Karpas-422 (cell line): ENCODE measurements at regions not wholly inside any gene's neighbourhood (a gene's known extent, or its start where the extent isn't known, plus 50 kb on each side); places are given as distances from the start of the nearest gene placed in this dataset.
"Not testable (repeated sequence)": the region's sequence is repeated elsewhere in the genome, so short reads cannot be mapped to it uniquely, and the experiment has no call there.

Experiments
- DNase-seq: peaks from one replicate; pipeline ENCODE4 v3.0.0-alpha.2; 2015
- H2AFZ ChIP-seq: fragments of 200-600 bp; sonication (generic); 2 replicates; pipeline ENCODE4 v1.6.1; 2014; ENCODE audit warnings: antibody characterized with exemption, low read length, mixed read lengths
- H3K27ac ChIP-seq: fragments of 200-600 bp; sonication (generic); 2 replicates; pipeline ENCODE4 v1.5.1; 2014; ENCODE audit warnings: mild to moderate bottlenecking, low read length, moderate library complexity
- H3K27me3 ChIP-seq: fragments of 200-600 bp; sonication (generic); 2 replicates; pipeline ENCODE4 v1.6.1; 2014; ENCODE audit warnings: low read length, mixed read lengths
- H3K36me3 ChIP-seq: fragments of 200-600 bp; sonication (generic); 2 replicates; pipeline ENCODE4 v1.6.1; 2014; ENCODE audit warnings: low read length, mixed read lengths; ENCODE audit not compliant: insufficient read depth
- H3K4me1 ChIP-seq: fragments of 200-600 bp; sonication (generic); 2 replicates; pipeline ENCODE4 v1.6.1; 2014; ENCODE audit warnings: mild to moderate bottlenecking, low read length, mixed read lengths
- H3K4me2 ChIP-seq: fragments of 200-600 bp; sonication (generic); 2 replicates; pipeline ENCODE4 v1.6.1; 2014; ENCODE audit warnings: low read length, low read depth, mild to moderate bottlenecking; ENCODE audit not compliant: poor library complexity, severe bottlenecking
- H3K4me3 ChIP-seq: fragments of 200-600 bp; sonication (generic); 2 replicates; pipeline ENCODE4 v1.5.1; 2014; ENCODE audit warnings: mild to moderate bottlenecking, antibody characterized with exemption, low read length, mixed read lengths
- H3K79me2 ChIP-seq: fragments of 200-600 bp; sonication (generic); 2 replicates; pipeline ENCODE4 v1.6.1; 2014; ENCODE audit warnings: mild to moderate bottlenecking, low read length, mixed read lengths
- H3K9ac ChIP-seq: fragments of 200-600 bp; sonication (generic); 2 replicates; pipeline ENCODE4 v1.6.0; 2014; ENCODE audit warnings: low read length
- H3K9me2 ChIP-seq: fragments of 200-600 bp; sonication (generic), shearing (Covaris generic); replicated peaks from 2 replicates; pipeline ENCODE4 v1.6.0; 2014; ENCODE audit warnings: mild to moderate bottlenecking, low read length, moderate library complexity; ENCODE audit not compliant: insufficient read depth
- H3K9me3 ChIP-seq: fragments of 300-700, 200-600 bp; sonication (generic); 2 replicates; pipeline ENCODE4 v1.6.1; 2014; ENCODE audit warnings: low read length, mixed read lengths
- H4K20me1 ChIP-seq: fragments of 200-600 bp; sonication (generic); 2 replicates; pipeline ENCODE4 v1.6.1; 2014; ENCODE audit warnings: mild to moderate bottlenecking, antibody characterized with exemption, low read length, low read depth; ENCODE audit not compliant: insufficient read depth

DNA sequence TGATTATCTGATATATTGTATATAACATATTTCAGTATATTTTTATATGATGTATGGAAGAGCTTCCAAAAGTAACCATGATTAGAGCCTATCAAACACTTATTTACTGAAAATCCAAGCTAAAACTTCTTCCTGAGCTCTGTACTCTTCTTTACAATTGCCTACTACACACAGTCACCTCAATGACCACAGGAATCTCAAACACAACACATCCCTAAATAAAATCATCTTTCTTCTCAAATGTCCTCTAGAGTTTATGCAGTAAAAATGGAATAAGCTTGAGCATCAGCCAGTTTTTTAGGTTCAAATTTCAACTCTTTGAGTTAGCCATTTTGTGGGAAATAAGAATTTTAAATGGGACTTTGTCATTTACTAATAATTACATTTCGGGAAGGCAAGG lies 102.6 kb upstream of the FNDC3A start:
- no peaks in the 10 kb centered on the region for H4K20me1 ChIP-seq
- no peak overlapping the region for H2AFZ ChIP-seq
- no peaks in the 10 kb centered on the region for H3K36me3 ChIP-seq
- H3K27me3 ChIP-seq, result no peaks in the 10 kb centered on the region
- H3K27ac ChIP-seq, result no peak overlapping the region
- H3K4me3 ChIP-seq, result no peak overlapping the region
- no peak for DNase-seq
- H3K79me2 ChIP-seq, result no peaks in the 10 kb centered on the region
- H3K4me1 ChIP-seq, result no peaks in the 10 kb centered on the region
- H3K4me2 ChIP-seq, result no peak overlapping the region
- H3K9me2 ChIP-seq, result no peaks in the 10 kb centered on the region
- H3K9me3 ChIP-seq, result no peaks in the 10 kb centered on the region
- H3K9ac ChIP-seq, result no peak overlapping the region

- no peaks in the 10 kb centered on the region for H4K20me1 ChIP-seq
- H3K27me3 ChIP-seq, result no peaks in the 10 kb centered on the region
- no peak overlapping the region for H3K4me2 ChIP-seq
- DNase-seq, result no peak
- H3K9me3 ChIP-seq, result no peaks in the 10 kb centered on the region
- H3K4me1 ChIP-seq, result no peaks in the 10 kb centered on the region
- H3K27ac ChIP-seq, result no peak overlapping the region
- no peaks in the 10 kb centered on the region for H3K9me2 ChIP-seq
- no peaks in the 10 kb centered on the region for H3K79me2 ChIP-seq
- no peak overlapping the region for H3K4me3 ChIP-seq
- no peaks in the 10 kb centered on the region for H3K36me3 ChIP-seq
- H3K9ac ChIP-seq, result no peak overlapping the region
- no peak overlapping the region for H2AFZ ChIP-seq
Measured at GRCh38 chr13:48873587-48873986, 102.1 kb upstream of the FNDC3A start.

DNA sequence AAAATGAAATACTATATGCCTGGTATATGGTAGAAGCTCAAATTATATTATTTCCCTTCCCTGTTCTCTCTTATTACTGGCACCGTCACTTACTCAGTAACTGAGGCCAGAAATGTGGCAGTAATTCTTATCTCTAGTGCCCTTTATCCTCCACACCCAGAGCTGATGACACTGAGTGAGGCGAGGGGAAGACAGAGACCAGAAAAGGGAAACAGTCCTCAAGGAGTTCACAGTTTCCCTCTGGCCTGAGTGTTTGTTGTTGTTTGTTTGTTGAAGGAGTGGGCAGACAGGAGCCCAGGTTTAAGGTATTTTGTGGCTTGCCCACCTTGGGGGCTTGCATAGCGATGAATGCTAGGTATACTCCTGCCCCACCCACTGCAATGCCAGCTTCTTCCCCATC lies 101.5 kb upstream of the FNDC3A start:
- H3K79me2 ChIP-seq, result no peaks in the 10 kb centered on the region
- H3K4me1 ChIP-seq, result no peaks in the 10 kb centered on the region
- H3K9me3 ChIP-seq, result no peaks in the 10 kb centered on the region
- no peak overlapping the region for H3K4me2 ChIP-seq
- H3K36me3 ChIP-seq, result no peaks in the 10 kb centered on the region
- H3K27ac ChIP-seq, result no peak overlapping the region
- no peak overlapping the region for H3K9ac ChIP-seq
- no peak overlapping the region for H2AFZ ChIP-seq
- DNase-seq, result no peak
- no peaks in the 10 kb centered on the region for H3K9me2 ChIP-seq
- no peaks in the 10 kb centered on the region for H4K20me1 ChIP-seq
- no peaks in the 10 kb centered on the region for H3K27me3 ChIP-seq
- H3K4me3 ChIP-seq, result no peak overlapping the region

- H3K4me3 ChIP-seq, result no peak overlapping the region
- H3K79me2 ChIP-seq, result no peaks in the 10 kb centered on the region
- no peak overlapping the region for H2AFZ ChIP-seq
- H3K36me3 ChIP-seq, result no peaks in the 10 kb centered on the region
- H3K9me2 ChIP-seq, result no peaks in the 10 kb centered on the region
- H3K4me2 ChIP-seq, result no peak overlapping the region
- no peaks in the 10 kb centered on the region for H4K20me1 ChIP-seq
- no peak for DNase-seq
- no peaks in the 10 kb centered on the region for H3K27me3 ChIP-seq
- H3K4me1 ChIP-seq, result no peaks in the 10 kb centered on the region
- no peak overlapping the region for H3K9ac ChIP-seq
- H3K9me3 ChIP-seq, result no peaks in the 10 kb centered on the region
- H3K27ac ChIP-seq, result no peak overlapping the region
Measured at GRCh38 chr13:48875047-48875446, 100.7 kb upstream of the FNDC3A start.

DNA sequence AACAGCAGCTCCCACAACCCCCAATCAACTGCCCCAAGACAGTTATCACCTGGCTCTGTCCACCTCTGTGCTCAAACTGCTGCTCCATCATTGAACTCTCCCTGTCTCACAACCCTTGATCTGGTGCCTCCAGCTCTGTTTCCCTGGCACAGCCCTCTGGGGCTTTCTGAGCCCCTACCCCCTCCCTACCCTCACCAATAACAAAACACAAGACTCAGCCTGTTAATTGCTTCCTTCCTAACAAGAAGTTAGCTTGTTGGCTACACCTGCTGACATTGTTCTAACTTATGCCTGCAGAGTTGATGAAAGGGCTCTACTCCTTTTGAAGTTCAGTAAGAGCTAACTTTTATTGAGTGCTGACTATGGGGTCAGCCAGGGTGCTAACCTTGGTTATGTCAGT lies 99.4 kb upstream of the FNDC3A start:
- no peak for DNase-seq
- H3K9me3 ChIP-seq, result no peaks in the 10 kb centered on the region
- H3K4me2 ChIP-seq, result no peak overlapping the region
- no peak overlapping the region for H3K27ac ChIP-seq
- H3K9me2 ChIP-seq, result no peaks in the 10 kb centered on the region
- no peak overlapping the region for H3K9ac ChIP-seq
- H3K4me3 ChIP-seq, result no peak overlapping the region
- H3K4me1 ChIP-seq, result no peaks in the 10 kb centered on the region
- H2AFZ ChIP-seq, result no peak overlapping the region
- H3K27me3 ChIP-seq, result no peaks in the 10 kb centered on the region
- no peaks in the 10 kb centered on the region for H4K20me1 ChIP-seq
- H3K79me2 ChIP-seq, result no peaks in the 10 kb centered on the region
- no peaks in the 10 kb centered on the region for H3K36me3 ChIP-seq

DNA sequence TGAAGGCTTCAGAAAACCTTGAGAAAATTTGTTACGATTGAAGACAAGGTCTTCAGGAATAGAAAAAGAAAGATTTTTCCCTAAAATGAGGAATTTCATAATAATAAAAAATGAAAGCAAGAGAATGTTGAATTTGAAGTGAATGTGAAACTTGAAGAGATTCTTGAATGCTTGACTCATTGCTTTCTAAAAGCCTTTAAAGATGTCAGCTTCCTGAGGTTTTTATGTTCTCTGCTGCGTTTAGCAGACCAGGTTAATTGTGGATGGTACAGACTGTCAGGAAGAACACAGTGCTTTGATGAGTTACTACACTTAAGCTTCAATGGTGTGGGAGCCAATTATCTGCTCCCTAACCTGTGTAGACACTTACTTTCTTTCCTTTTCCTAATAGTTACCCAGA lies 96.3 kb upstream of the FNDC3A start:
- Histone ChIP-seq H3K9me2 (no peaks in the 10 kb centered on the region), H3K27ac (no peak overlapping the region), H3K9ac (no peak overlapping the region), H3K79me2 (no peaks in the 10 kb centered on the region), H2AFZ (no peak overlapping the region), H3K27me3 (no peaks in the 10 kb centered on the region), H3K4me2 (no peak overlapping the region), H3K4me3 (no peak overlapping the region), H3K4me1 (no peaks in the 10 kb centered on the region), H3K36me3 (no peaks in the 10 kb centered on the region), H3K9me3 (no peaks in the 10 kb centered on the region), H4K20me1 (no peaks in the 10 kb centered on the region)
- no peak for DNase-seq

DNA sequence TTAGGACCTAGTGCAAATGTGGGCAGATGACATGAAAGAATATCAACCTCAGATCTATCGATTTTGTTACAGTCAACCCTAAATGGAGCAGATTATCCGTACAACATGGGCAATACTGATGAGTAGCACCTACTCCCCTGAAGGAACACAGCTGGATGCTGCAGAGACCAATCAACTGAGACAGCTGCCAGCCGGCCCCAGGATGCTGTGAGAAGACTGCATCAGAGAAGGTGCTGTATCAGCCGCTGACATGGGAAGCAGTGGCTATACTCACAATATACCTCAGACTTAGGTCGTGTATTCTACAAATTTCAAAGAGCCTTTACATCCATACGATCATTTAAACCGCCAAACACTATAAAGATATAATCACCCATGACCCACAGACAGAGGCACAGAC lies 95.9 kb upstream of the FNDC3A start:
- DNase-seq, result no peak
- no peaks in the 10 kb centered on the region for H3K27me3 ChIP-seq
- no peak overlapping the region for H3K9ac ChIP-seq
- H3K79me2 ChIP-seq, result no peaks in the 10 kb centered on the region
- H2AFZ ChIP-seq, result no peak overlapping the region
- no peak overlapping the region for H3K4me3 ChIP-seq
- H3K9me2 ChIP-seq, result no peaks in the 10 kb centered on the region
- H4K20me1 ChIP-seq, result no peaks in the 10 kb centered on the region
- H3K4me2 ChIP-seq, result no peak overlapping the region
- H3K27ac ChIP-seq, result no peak overlapping the region
- no peaks in the 10 kb centered on the region for H3K4me1 ChIP-seq
- H3K36me3 ChIP-seq, result no peaks in the 10 kb centered on the region
- H3K9me3 ChIP-seq, result no peaks in the 10 kb centered on the region

- not testable (repeated sequence) for H4K20me1 ChIP-seq, H3K4me3 ChIP-seq, H2AFZ ChIP-seq, H3K36me3 ChIP-seq, H3K27ac ChIP-seq, H3K27me3 ChIP-seq, H3K9me2 ChIP-seq, H3K4me2 ChIP-seq, H3K79me2 ChIP-seq, H3K9me3 ChIP-seq, H3K4me1 ChIP-seq, H3K9ac ChIP-seq, DNase-seq
Measured at GRCh38 chr13:48883786-48884185, 91.9 kb upstream of the FNDC3A start.

DNA sequence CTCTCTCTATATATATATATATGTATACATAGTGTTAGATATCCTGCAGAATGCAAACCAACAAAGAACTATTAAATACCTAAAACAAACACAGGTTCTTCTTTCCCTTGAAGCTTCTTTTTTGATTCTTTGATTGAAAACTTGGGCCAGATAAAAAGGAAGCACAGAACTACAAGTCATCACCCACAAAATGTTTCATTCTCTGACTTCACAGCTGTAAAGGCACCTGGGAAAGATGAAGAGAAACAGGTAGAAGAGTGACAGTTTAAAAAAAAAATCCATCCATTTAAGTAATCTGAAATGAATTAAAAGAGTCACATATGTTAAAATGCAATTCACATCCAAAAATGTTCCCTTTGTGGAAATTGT lies 90.7 kb upstream of the FNDC3A start:
- Histone ChIP-seq H3K4me1 (no peaks in the 10 kb centered on the region), H3K4me2 (no peak overlapping the region), H3K79me2 (no peaks in the 10 kb centered on the region), H3K9me3 (no peaks in the 10 kb centered on the region), H3K27me3 (no peaks in the 10 kb centered on the region), H3K4me3 (no peak overlapping the region), H4K20me1 (no peaks in the 10 kb centered on the region), H3K27ac (no peak overlapping the region), H2AFZ (no peak overlapping the region), H3K9me2 (no peaks in the 10 kb centered on the region), H3K9ac (no peak overlapping the region), H3K36me3 (no peaks in the 10 kb centered on the region)
- DNase-seq, result no peak
